HS-5 (cell line): ENCODE measurements at regions not wholly inside any gene's neighbourhood (a gene's known extent, or its start where the extent isn't known, plus 50 kb on each side); places are given as distances from the start of the nearest gene placed in this dataset.

Experiments
- DNase-seq: peaks from one replicate; pipeline ENCODE4 v3.0.0-alpha.2; 2012; ENCODE audit warnings: low read depth

DNA sequence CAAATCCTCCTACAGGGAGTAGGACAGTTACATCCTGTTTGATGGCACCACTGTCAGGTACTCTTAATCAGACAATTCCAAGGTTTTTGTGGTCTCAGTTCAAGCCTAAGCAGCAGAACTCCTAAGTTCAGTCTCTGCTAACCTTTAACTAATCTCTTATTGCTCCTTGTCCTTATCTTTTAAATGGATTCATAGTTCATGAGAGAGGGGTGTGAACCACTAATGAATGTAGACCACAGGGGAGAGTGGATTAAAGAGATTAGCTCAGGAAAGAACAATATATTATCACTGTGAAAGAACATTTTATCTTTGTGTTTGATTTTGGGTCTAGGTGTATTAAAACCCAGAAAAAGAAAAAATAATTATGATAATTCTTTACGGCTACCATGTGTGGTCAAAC, 168.9 kb downstream of the DCK start:
- DNase-seq = no peak

DNA sequence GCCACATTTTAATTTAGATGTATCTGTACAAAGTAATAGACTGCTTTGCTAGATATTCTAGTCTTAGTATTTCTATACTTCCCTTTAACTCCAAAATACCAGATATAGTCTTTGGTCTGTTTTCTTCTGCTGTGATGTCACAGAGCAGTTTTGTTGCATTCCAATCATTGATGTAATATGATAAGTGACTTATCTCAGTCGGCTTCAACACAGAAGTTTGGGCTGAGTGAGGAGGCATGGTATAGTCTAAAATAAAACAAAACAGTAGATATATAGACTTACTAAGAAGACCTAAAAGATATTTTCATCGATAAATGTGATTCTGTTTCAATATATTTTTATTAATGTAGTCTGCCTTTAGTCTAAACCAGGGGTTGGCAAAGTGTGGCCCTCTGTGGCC, 169.9 kb downstream of the DCK start:
- no peak for DNase-seq

DNA sequence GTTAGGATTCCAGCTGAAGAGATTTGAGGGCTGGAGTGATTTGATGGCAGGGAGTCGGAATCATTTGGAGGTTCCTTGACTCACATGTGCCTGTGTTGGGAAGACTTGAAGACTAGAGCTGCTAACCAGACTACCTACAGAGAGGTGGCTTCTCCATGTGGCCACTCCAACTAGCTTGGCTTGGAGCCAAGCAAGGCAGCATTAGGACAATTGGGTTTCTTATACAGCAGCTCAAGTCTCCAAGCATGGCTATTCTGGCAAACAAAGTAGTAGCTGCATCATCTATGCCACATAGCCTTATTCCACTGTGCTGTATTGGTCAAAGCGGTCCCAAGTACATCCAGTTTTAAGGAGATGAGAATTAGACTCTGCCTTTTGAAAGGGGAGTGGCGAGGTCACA, 171.7 kb upstream of the SLC4A4 start:
- DNase-seq = no peak

DNA sequence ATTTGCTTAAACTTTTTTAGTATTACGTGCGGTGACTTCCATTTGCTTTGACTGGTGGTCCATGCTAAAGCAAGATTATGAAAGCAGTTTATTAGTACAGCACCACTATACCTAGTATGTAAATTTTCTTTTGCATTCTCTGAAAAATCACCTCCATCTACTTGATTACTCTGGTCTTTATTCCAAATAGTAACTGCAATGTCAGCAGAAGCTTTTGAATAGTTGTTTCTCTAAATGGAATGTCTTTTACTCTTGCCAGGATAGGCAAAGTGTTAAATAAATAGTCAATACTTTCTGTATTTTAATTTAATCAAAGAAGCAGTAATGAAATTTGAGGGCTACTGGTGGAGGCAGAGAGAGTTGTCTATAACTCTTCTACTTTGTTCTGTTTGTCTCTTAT, 167.2 kb upstream of the SLC4A4 start:
- no peak for DNase-seq

DNA sequence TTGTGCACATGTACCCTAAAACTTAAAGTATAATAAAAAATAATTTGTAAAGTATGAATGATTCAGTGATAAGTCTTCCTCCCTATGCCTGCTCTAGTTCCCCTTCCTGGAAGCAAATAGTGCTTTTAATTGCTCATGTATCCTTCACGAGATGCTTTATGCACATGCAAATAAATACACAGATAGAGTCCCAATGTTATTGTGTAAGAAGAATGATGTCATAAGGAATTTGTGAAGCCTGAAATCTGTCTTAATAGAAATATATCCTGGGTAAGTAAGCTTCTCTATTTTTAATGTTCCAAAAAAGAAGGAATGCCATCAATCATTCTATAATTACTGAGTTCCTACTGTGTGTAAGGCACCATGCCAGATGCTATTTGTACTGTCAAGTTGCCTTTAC, 157.5 kb upstream of the SLC4A4 start:
- no peak for DNase-seq

DNA sequence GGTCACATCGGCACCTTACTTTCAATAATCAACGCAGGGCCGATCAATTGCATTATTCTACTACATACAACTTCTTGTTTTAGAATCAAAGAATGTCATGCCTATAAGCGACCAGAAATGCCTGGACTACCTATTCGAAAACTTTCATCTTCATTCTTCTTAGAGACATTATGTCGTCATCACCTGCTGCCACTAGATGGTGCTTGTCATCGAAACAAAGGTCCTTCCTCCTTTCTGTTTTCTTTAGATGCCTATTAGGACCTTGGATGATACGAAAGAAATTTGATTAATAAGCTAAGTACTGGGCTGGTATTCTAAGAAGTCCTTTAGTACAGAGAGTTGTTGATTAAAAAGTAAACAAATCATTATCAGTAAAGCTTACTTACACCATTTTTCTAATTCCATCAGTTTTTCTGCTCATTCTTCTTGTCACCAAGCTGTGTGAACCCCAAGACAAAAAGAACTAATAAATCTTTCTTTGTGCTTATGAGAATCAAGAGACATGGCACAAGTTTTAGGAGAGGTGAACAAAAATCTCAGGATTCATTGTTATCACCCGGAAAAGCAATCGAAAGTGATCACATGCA, 154.5 kb upstream of the SLC4A4 start:
- no peak for DNase-seq

DNA sequence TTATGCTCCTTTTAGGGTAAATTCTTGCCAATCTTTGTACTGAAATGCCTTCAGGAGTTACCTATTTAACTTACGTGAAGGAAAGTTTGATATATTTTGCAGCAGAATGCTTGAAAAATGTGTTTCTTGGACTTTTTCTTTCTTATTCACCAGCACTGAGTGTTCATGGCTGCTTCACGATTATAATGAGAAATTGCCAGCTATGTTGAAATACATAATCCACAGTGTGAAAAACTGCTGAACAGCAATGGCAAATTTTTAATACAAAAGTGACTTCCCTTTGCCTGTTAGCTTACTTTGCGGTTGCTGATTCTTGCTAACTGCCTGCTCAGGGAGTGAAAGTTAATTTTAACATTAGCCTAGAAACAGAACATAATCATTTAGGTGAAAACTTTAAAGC, 153.8 kb upstream of the SLC4A4 start:
- DNase-seq = no peak

DNA sequence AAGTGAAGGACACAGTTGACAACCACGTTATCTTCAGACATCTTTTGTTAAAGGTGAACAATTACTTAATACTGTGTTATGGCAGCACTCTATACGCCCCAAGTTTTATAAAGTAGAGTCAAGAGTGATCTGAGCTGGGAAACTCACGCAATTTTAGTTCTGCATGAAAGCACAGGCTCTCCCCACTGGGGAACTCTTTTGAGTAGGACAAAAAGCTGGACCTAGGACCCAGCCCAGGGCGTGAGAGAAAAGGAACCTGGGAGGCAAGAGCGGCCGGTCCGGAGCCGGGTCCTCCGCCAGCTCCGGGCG, 152.6 kb upstream of the SLC4A4 start:
- no peak for DNase-seq

DNA sequence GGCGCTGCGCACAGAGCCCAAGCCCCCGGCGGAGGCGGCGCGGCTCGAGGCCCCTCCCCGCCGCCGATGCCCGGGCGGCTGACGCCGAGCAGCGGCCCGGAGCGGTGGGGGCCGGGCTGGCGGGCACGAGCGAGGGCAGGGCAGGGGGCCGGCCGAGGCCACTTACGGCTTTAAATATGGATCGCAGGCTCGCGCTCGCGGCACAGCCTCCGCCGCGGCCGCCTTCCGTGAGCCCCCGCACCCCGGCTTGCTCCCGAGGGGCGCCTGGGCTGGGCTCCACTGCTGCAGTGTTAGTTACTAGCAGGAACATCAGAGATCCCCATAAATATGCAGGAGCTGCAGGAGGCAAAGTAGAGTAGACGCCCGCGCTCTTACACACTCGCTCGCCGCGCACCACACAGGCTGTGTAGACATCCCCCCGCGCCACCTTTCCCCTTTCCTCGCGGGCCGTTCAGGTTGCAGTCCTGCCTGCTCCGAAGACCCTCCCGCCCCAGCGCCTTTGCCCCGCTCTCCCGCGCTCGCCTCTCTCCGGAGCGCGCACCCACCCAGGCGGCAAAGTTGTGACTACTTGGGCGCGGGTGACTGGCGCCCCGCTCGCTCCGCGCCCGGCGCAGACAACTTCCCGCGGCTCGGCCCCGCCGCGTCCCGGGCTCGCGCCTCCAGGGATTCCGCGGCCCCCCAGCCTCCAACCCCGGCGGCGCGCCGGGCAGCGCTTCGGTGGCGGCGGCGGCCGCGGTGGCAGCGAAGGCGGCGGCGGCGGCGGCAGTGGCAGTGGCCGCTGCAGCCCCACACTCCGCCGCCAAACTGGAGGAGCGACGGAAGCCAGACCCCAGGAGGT, 152.0 kb upstream of the SLC4A4 start:
- no peak for DNase-seq

DNA sequence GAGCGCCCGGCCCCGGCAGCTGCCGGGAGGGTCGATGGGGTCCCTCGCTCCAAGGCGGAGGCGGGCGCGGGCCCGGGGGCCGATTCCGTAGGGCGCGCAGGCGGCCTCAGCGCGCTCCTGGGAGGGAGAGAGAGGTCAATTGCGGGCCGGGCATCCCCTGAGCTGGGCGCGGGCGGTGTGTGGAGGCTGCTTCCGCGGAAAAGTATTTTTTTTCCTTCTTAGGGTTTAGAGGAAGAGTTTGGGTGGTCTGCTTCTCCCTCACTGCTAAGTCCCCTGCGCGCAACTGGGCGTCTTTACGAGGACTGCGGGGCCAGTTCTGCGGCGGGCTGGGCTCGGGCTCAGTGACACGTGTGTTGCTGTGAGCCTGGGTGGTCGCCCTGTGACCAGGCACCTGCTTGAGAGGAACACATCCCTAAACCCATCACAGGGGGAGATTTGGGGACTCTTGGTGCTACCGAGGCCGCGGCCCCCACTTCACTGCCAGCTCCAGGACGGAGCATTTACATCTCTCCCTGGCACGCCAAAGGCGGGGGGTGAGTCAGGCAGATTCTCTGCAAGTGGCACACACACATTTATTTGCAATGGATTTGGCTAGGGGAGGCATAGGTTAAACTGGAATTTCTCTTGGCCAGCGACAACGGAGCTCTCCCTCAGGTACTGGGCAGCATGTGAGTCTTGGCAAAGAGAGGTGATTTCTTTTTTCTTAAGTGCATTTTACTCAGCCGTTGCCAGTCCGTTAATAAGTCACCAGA, 151.2 kb upstream of the SLC4A4 start:
- no peak for DNase-seq

DNA sequence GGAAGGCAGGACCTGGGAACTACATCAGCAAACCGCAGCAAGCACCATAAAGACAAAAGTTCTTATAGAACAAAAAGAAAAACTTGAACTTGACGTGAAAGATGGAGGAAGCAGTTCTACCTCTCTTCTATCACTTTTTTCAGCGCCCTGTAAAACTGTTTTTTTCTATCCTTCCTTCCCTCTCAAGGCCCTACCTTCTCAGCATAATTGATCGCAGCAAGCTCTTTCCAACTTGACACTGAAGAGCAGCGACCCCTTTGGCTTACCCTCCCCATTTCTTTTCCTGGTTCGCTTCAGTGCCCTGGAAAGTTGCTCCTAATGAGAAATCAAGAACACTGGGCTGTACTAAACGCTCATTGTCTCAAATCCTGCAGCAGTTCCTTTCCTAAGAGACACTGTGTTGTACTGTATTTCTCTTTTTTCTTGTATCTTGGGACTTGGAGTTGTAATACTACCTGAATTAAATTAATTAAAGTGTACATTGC, 150.6 kb upstream of the SLC4A4 start:
- DNase-seq = no peak

DNA sequence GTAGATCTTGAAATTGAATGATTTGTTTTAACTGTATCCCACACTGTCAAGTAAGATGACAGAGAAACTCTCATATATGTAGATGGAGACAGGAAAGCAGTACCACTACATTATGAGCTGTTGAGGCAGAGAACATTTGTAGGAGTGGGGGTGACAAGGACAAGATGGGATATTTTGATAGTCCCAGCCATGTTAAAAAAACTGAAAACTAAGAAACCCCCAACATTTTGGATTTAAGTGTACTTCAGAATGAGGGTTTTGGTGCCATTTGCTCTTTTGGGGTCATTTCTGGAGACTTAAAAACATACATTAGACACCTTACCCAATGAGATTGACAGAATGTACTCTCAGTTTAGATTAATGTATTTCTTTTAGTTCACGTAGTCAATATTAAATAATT, 149.9 kb upstream of the SLC4A4 start:
- DNase-seq = no peak

DNA sequence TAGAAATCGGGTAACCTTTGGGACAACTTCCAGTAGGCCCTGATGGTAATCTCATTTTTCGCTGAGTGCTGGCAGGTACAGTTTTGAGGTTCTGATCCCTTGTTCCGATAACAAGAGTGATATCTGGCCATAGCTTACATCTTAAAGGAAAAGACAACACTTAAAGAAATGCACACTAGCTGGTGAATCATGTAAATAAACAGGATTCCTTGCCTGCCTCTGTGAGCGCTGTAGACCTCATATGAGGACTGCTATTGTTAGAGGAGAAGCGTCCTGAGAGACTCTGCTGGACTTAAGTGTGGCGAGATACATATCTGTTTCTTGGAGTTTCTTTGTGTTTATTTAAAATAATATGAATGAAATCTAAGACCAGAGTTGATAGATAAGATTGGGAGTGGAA, 149.3 kb upstream of the SLC4A4 start:
- no peak for DNase-seq

DNA sequence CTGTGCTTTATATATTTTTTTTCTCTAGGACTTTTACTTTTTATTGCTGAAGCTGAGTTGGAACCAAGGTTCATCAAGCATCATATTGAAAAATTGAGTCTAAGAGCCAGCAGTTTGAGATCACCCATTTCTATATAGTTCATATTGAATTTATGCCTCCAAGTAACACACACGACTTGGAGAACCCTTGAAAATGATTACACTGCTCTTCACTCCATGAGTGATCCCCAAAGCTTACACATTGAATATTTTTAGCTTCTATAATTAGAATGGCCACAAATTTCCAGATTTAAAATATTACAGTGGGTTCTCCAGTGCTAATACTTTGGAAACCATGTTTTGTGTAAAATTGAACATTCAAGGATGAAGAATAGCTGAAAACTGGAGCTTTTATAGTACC, 144.4 kb upstream of the SLC4A4 start:
- no peak for DNase-seq

DNA sequence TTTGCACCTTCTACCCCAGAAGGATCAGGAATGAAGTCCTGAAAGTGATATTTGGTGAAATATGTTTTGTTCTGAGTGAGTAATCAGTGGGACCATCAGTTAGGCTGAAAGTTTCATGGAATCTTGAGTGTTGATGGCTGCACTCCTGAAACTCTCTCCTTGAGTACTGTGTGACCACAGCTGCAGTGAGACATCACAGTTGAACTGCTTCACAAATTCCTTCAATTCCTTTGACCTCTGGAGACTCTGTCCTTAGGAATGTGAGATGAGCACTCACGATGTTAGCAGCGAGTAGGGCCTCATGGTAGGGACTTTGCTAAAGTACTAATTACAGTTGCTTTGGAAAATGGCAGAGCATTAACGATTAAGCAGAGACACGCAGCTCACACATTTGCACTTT, 142.9 kb upstream of the SLC4A4 start:
- DNase-seq = peak; percentile 68

DNA sequence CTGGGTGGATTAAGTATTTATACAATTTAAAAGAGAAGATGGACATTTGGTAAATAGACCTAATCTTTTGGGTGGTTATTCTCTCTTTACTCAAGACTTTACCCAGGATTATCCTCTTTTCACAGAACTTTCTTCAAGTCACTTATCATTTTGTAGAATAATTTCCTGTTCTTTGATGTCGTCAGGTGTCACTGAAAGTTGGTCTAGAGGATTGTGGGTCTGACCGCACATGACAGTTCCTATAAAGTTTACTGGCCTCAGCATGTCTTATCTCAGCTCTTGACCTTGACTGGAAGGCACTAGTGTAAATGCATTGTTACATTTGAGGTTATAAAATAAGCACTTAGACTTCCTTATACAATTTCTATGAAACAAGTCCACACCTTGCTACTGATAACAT, 139.9 kb upstream of the SLC4A4 start:
- DNase-seq = no peak

DNA sequence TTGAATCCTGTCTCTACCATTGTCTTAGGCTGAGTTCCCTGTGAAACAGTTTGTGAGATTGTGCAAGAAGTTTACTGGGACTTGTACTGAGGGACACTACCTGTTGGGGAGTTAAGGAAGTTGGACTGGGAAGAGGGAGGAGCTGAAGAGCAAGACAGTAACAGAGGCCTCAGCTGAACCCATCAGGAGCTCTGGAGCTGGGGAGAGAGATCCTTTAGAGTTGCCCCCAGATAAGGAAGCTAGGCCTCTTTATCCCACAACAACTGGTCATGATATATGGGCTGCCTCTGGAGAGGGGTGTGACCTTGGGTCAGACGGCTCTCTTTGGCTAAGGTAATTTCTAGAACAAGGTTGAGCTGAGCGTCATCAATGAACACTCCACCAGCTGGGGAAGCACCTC, 137.8 kb upstream of the SLC4A4 start:
- DNase-seq = no peak

DNA sequence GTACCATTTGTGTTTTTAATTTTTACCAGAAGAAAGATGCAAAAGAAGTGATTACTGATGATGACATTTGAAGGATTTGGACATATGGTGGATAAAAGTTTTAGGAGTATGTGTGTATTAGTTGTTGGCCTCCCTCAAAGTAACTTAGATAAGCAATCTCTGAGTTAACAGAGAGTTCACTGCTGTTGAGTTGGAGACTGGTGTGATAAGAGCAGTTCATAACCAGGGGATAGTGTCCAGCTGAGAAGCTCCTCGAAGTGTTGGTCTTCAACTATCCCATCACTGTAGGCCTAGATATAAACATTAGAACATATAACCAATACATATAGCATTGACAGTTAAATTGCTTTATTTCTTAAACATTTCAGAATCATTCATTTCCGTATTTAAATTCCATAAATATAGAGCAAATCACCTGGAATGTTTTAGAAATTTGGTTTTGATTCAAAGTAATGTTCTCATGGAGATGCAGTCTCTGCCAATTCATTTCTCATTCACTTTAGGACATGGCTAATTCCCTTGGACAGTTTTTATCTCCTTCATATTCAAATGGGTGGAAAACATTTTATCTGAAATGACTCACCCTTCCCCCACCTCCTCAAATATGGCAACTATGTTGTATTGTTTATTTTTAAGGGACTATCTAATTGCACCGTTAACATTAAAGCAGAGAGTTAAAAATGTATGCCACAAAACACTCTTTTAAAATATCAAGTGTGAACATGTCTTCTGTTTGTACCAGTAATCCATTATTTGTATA, 136.8 kb upstream of the SLC4A4 start:
- DNase-seq = no peak

DNA sequence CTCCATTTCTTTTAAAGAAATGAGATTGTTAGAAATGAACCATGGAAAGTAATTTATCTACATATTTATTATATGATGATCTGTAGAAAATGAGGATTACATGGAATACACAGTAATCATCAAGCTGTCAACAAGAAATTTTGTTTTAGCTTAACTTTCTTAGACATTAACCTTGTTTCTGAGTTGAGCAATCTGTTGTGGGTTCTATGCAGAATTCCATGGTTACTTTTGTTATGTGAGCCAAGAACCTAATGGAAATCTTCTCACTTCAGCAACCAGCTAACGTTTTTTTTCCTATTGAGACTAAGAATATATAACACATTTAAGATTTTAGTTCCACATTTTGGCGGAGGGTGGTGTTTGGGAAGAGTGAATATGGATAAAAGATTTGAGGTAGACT, 136.1 kb upstream of the SLC4A4 start:
- no peak for DNase-seq

DNA sequence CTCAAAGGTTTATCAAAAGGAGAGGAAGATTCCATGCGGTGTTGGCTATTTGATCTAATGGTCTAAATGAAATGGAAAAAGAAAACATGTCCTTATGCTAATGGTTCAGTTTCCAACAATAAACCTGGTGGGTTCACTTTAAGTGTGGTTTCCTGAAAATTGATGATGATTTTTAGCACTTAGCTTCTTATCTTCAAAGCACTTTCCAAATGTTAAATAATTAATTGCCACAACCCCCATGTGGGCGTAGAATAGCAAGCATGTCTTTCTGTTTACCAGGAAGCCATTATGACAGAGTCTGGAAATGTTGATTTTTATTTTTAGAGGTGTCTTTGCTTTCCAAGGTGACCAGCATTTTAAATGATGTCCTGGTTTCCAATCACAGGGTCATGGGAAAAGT, 134.8 kb upstream of the SLC4A4 start:
- no peak for DNase-seq

DNA sequence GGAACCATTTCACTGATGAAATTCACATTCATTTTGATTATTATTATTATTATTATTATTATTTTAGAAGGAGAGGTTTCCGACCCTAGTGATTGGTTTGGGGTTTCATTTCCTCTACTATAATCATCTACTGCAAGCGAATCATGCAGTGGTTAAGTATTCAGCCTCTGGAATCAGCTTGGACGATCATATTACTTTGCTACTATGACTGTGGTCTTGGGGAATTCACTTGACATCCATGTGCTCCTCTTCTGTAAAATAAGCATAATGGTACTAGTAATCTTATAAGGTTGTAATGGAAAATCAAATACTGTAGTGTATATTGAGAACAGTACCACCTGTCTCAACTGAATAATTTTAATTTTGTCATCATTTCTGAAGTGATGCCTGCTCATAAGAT, 132.1 kb upstream of the SLC4A4 start:
- DNase-seq = no peak

DNA sequence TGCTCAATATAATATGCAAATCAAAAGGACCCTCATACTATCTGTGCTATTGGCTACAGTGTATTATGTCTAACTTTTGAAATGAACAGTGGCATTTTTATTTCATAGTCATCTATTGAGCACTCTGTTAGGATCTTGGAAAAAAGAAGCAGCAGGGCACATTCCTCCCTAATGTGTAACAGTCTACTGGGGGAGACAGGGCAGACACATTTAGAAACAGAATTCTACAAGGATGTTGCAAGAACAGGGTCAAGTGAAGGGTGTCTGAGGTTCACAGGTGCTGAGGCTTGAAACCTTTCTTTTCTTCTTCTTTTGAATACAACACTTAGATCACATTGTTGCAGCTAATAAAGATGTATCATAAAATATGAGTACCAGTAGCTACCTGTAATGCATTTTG, 129.7 kb upstream of the SLC4A4 start:
- DNase-seq = no peak

DNA sequence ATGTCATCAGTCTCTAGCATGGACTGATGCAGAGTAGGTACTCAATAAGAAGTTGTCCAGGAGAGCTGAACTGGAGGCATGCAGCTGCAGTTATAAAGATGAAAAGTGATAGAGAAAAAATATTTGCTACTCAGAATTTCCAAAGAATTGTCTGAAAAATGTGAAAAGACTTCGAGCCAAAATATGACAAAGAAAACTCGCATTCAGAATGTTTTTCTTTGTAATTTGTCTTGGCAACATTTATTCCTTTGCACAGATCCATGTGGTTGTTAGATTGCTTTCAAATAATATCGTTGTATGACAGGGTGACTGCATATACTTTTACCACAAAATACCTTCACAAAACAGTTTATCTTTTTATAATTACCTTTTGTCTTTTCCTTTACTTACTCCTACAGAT, 128.0 kb upstream of the SLC4A4 start:
- no peak for DNase-seq
